ENCODE measurements at regions not wholly inside any gene's neighbourhood (a gene's known extent, or its start where the extent isn't known, plus 50 kb on each side); places are given as distances from the start of the nearest gene placed in this dataset.

DNA sequence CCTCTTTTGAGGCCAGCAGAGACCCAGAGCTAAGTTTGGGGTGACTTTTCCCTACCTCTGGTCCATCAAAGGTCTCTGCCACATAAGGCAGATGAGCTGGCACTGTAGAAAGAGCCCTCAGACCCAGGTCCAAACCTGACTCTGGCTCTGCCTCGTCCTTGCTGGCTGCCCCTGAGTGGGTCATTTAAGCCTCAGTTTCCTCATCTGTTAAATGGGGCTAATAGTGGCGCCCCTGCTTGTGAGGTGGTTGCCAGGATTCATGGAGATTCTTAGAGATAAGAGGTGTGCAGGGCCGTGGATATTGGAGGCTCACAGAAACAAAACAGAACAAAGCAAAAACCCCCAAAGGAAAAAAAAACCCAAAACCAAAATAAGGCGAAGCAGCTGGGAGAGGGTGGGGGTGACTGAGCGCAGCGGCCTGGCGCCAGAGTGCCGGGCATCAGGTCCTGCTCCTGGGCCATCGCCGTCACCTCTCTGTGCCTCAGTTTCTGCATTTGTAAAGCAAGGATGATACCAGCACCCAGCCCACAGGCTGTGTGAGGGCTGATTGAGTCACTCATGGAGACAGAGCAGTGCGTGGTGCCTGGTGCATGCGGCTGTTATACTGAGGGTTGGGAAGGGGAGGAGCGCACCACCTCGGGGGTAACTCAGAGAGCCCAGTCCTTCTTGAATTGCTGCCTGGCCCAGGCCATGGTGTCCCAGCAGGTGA lies 133.8 kb upstream of the PTPN1 start:
- Histone ChIP-seq H3K4me2 (ENCODE audit: insufficient read depth, low read length, poor library complexity, severe bottlenecking) (no peak overlapping the region), H3K4me1 (ENCODE audit: control insufficient read depth in 2 of 2, insufficient read depth in 1 of 2, low read depth in 1 of 2, low read length in 2 of 2) (no peaks in the 10 kb centered on the region), H4K91ac (ENCODE audit: low read depth, low read length, poor library complexity) (no peak overlapping the region), H3K9ac (ENCODE audit: low read depth, low read length, poor library complexity) (no peak overlapping the region), H3K4me3 (ENCODE audit: low read length in 2 of 2) (no peak overlapping the region), H2AFZ (ENCODE audit: low read length) (no peak overlapping the region), H3K14ac (ENCODE audit: low read length) (no peak overlapping the region), H3K4ac (ENCODE audit: low read length) (no peak overlapping the region), H3K79me1 (ENCODE audit: low read depth, low read length) (no peaks in the 10 kb centered on the region), H2AK5ac (ENCODE audit: low read depth, low read length) (peak overlapping the region; percentile 18), H3K9me3 (replicated peaks in 1 of 2; ENCODE audit: control insufficient read depth in 2 of 2, insufficient read depth in 1 of 2, low read depth in 1 of 2, low read length in 2 of 2) (no peaks in the 10 kb centered on the region), H2BK12ac (ENCODE audit: low read length) (no peak overlapping the region), H2BK5ac (ENCODE audit: low read length) (no peak overlapping the region), H3K23ac (ENCODE audit: low read depth, low read length, poor library complexity) (no peak overlapping the region), H3K36me3 (replicated peaks in 1 of 2; ENCODE audit: control insufficient read depth in 2 of 2, insufficient read depth in 2 of 2, low read length in 2 of 2) (no peaks in the 10 kb centered on the region), H3K18ac (ENCODE audit: low read length) (peak overlapping the region; percentile 33), H3K27ac (replicated peaks; ENCODE audit: low read length) (no peak overlapping the region), H2BK15ac (ENCODE audit: low read length) (no peak overlapping the region), H3K27me3 (ENCODE audit: control insufficient read depth in 3 of 3, insufficient read depth in 3 of 3, low read depth in 1 of 3, low read length in 3 of 3) (peaks cover 0 to 29% (median 0%) of the 10 kb centered on the region in 3 experiments), H2BK120ac (ENCODE audit: low read depth, low read length) (no peak overlapping the region), H4K8ac (ENCODE audit: low read depth, low read length) (peak overlapping the region; percentile 23)
- no peak for DNase-seq (ENCODE audit: low spot score)
- WGBS, 2 donors (ENCODE audit: extremely low coverage in 2 of 2, insufficient read length in 2 of 2, insufficient replicate concordance in 1 of 2): no CpG with 5 or more reads among the region's 14 CpGs

GRCh38 chr20:50376888-50377459 lies 133.2 kb upstream of the PTPN1 start:
- Histone ChIP-seq H3K79me1 (ENCODE audit: low read depth, low read length) (no peaks in the 10 kb centered on the region), H2AK5ac (ENCODE audit: low read depth, low read length) (no peak overlapping the region), H3K4me2 (ENCODE audit: insufficient read depth, low read length, poor library complexity, severe bottlenecking) (no peak overlapping the region), H2AFZ (ENCODE audit: low read length) (no peak overlapping the region), H4K8ac (ENCODE audit: low read depth, low read length) (peak overlapping the region; percentile 23), H4K91ac (ENCODE audit: low read depth, low read length, poor library complexity) (no peak overlapping the region), H3K9me3 (replicated peaks in 1 of 2; ENCODE audit: control insufficient read depth in 2 of 2, insufficient read depth in 1 of 2, low read depth in 1 of 2, low read length in 2 of 2) (no peaks in the 10 kb centered on the region), H2BK12ac (ENCODE audit: low read length) (no peak overlapping the region), H3K4ac (ENCODE audit: low read length) (no peak overlapping the region), H3K4me3 (ENCODE audit: low read length in 2 of 2) (no peak overlapping the region), H3K9ac (ENCODE audit: low read depth, low read length, poor library complexity) (no peak overlapping the region), H3K14ac (ENCODE audit: low read length) (no peak overlapping the region), H3K4me1 (ENCODE audit: control insufficient read depth in 2 of 2, insufficient read depth in 1 of 2, low read depth in 1 of 2, low read length in 2 of 2) (no peaks in the 10 kb centered on the region), H3K18ac (ENCODE audit: low read length) (peak overlapping the region; percentile 48), H2BK5ac (ENCODE audit: low read length) (no peak overlapping the region), H3K27me3 (ENCODE audit: control insufficient read depth in 3 of 3, insufficient read depth in 3 of 3, low read depth in 1 of 3, low read length in 3 of 3) (peaks cover 0 to 31% (median 0%) of the 10 kb centered on the region in 3 experiments), H3K23ac (ENCODE audit: low read depth, low read length, poor library complexity) (no peak overlapping the region), H2BK15ac (ENCODE audit: low read length) (peak overlapping the region; percentile 13), H3K36me3 (replicated peaks in 1 of 2; ENCODE audit: control insufficient read depth in 2 of 2, insufficient read depth in 2 of 2, low read length in 2 of 2) (no peaks in the 10 kb centered on the region), H3K27ac (replicated peaks; ENCODE audit: low read length) (no peak overlapping the region), H2BK120ac (ENCODE audit: low read depth, low read length) (no peak overlapping the region)
- WGBS, 2 donors (ENCODE audit: extremely low coverage in 2 of 2, insufficient read length in 2 of 2, insufficient replicate concordance in 1 of 2): no CpG with 5 or more reads among the region's 17 CpGs
- DNase-seq (ENCODE audit: low spot score): no peak

- Histone ChIP-seq H3K4ac (ENCODE audit: low read length) (no peak overlapping the region), H2BK120ac (ENCODE audit: low read depth, low read length) (no peak overlapping the region), H3K27me3 (ENCODE audit: control insufficient read depth in 3 of 3, insufficient read depth in 3 of 3, low read depth in 1 of 3, low read length in 3 of 3) (peaks cover 0 to 36% (median 0%) of the 10 kb centered on the region in 3 experiments), H2BK12ac (ENCODE audit: low read length) (no peak overlapping the region), H2BK15ac (ENCODE audit: low read length) (no peak overlapping the region), H3K4me2 (ENCODE audit: insufficient read depth, low read length, poor library complexity, severe bottlenecking) (no peak overlapping the region), H3K27ac (replicated peaks; ENCODE audit: low read length) (no peak overlapping the region), H4K8ac (ENCODE audit: low read depth, low read length) (no peak overlapping the region), H3K18ac (ENCODE audit: low read length) (no peak overlapping the region), H3K9ac (ENCODE audit: low read depth, low read length, poor library complexity) (no peak overlapping the region), H4K91ac (ENCODE audit: low read depth, low read length, poor library complexity) (no peak overlapping the region), H3K36me3 (replicated peaks in 1 of 2; ENCODE audit: control insufficient read depth in 2 of 2, insufficient read depth in 2 of 2, low read length in 2 of 2) (no peaks in the 10 kb centered on the region), H3K79me1 (ENCODE audit: low read depth, low read length) (no peaks in the 10 kb centered on the region), H3K23ac (ENCODE audit: low read depth, low read length, poor library complexity) (no peak overlapping the region), H3K9me3 (replicated peaks in 1 of 2; ENCODE audit: control insufficient read depth in 2 of 2, insufficient read depth in 1 of 2, low read depth in 1 of 2, low read length in 2 of 2) (no peaks in the 10 kb centered on the region), H2AK5ac (ENCODE audit: low read depth, low read length) (no peak overlapping the region), H2BK5ac (ENCODE audit: low read length) (no peak overlapping the region), H2AFZ (ENCODE audit: low read length) (no peak overlapping the region), H3K4me3 (ENCODE audit: low read length in 2 of 2) (no peak overlapping the region), H3K4me1 (ENCODE audit: control insufficient read depth in 2 of 2, insufficient read depth in 1 of 2, low read depth in 1 of 2, low read length in 2 of 2) (peaks cover 0 to under 1% of the 10 kb centered on the region in 2 donors), H3K14ac (ENCODE audit: low read length) (no peak overlapping the region)
- no peak for DNase-seq (ENCODE audit: low spot score)
- no CpG with 5 or more reads among the region's 14 CpGs for WGBS, 2 donors (ENCODE audit: extremely low coverage in 2 of 2, insufficient read length in 2 of 2, insufficient replicate concordance in 1 of 2)
Observed at GRCh38 chr20:50378170-50379000, 131.8 kb upstream of the PTPN1 start.

Data from neuronal stem cell (in vitro differentiated cells).